Activated CD4-positive, alpha-beta T cell treated with anti-CD3 and anti-CD28 coated beads, Interleukin-2, Interleukin-6, amounts not matched to agents 100 ng/mL and 50 ng/mL, durations not matched to agents 16 hours and 8 hours (primary cell): ENCODE measurements at regions not wholly inside any gene's neighbourhood (a gene's known extent, or its start where the extent isn't known, plus 50 kb on each side); places are given as distances from the start of the nearest gene placed in this dataset.
A peak's percentile ranks its signal among the peaks of the same experiment; 100 is the strongest.

Source experiments
- DNase-seq: peaks from one replicate; pipeline ENCODE4 v3.0.0-alpha.2; 2020

- no peak for DNase-seq
Observed at GRCh38 chr17:79214940-79215604, 140.4 kb downstream of the ENGASE start.

DNA sequence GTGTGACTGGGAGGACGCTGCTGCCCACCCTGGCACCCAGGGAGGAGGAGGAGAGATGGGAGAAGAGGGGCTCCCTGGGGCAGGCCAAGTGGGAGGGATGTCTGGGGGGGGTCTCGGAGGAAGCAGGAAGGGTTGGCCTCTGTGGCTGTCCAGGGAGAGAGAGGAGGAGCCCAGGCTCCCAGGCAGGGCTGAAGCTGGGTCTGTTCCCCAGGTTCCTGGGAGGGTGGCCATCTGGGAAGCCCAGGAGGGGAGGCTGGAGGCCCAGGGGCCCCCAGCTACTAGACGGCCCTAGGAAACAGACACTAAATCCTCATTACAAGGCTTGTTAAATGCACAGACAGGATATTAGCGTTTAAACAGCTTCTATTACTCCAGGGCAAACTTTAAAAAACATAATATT is 139.8 kb downstream of the ENGASE start:
- no peak for DNase-seq

DNA sequence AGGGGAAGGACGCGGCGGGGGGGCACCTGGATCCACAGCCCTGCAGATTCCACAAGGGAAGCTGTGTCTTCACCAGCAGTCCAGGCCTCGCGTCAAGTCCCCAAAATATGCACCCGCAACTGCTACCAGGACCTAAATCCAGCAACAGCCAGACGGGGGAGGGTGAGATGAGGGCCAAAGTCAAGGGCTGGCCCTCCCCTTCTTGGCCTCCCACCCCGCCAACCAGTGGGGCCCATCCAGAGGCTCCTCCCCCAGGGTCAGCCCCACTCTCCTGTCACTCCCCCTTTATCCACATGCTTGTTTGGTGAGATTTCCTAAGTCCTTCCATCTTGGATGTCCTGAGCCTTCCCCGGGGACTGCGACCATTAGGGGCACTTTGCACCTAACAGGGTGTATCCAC is 138.7 kb downstream of the ENGASE start:
- DNase-seq = no peak

DNA sequence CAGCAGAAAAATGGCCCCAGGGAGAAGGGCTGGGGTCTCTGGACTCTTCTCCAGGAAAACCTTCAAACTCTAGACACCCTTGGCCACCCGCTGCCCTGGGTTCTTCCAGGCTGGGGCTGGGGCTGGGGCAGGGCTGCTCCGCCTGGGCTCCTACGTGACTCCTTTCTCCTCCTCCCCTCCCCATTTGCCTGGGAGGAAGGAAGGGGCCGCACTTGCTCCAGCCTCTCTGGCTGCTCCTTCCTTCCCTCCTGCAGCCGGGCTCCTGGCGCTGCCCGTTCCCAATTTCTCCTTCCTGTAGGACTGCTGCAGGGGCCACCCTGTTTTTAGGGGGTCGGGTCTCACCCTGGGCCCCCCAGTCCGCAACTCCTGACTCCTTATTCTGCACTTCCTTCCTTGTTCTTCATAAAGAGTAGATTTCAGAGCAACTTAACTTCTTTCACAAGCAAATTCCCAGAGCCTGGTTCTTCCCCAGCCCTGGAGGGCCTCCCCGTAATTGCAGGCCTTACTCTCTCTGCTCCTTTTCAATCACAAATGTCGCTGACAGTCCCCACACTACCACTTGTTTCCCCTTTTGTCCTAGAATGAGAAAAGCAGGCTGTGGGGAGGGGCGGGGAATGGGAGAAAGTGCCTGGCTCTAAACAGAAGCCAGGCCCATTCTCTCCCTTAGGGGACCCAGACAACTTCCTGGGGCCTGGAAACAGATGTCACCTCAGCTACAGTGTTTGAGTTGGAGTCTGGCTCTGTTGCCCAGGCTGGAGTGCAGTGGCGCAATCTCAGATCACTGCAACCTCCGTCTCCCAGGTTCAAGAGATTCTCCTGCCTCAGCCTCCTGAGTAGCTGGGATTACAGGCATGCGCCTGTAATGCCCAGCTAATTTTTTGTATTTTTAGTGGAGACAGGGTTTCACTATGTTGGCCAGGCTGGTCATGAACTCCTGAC is 137.8 kb downstream of the ENGASE start:
- DNase-seq = no peak

DNA sequence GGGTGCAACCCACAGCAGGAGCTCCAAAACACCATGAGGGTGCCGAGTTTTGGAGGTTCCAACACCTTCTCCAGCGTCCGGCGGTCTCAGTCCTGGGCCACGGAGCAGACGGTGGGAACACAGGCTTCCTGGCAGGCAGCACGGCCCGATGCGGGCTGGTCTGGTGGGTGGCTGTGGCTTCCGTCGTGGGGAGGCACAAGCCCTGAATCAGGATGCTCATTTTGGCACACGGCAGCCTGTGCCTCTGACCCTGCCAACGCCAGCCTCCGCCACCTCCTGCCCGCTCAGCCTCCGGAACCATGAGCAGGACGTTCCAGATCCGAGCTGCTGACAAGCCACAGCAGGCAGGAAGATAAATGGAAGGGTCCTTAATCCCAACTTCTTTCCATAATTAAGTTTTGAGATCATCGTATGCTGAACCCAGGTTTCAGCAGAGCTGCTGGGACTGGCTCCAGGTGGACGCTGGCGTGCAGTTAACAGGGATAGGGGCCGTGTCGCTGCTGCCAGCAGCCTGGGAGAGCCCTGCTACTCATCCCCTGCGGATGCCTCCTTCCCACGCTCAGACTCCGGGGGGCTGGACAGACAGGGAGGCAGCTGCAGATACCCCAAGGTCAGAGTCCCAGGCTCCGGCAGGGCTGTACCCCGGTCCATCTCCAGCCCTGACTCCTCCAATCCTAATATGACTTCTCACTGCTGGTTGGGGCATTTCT is 136.6 kb downstream of the ENGASE start:
- no peak for DNase-seq

- DNase-seq = no peak
Observed at GRCh38 chr17:79210638-79211037, 136.0 kb downstream of the ENGASE start.

DNA sequence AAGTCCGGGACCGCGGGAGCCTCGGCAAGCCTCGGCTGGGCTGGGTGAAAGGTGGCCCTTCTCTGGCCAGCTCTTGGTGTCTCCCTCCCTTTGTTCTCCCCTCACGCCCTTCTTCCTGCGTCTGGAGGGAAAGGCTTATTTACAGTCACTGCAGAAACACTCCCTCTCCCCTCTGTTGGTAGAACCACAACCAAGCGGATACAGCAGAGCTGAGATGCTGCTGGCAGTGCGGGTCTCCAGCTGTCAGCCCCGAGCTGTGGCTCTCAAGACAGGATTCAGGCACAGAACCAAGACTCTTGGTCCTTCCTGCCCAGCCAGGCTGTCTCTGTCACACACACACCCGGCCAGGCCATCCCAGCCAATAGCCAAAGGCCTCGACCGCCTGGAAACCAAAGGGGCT is 133.3 kb downstream of the ENGASE start:
- DNase-seq = no peak

DNA sequence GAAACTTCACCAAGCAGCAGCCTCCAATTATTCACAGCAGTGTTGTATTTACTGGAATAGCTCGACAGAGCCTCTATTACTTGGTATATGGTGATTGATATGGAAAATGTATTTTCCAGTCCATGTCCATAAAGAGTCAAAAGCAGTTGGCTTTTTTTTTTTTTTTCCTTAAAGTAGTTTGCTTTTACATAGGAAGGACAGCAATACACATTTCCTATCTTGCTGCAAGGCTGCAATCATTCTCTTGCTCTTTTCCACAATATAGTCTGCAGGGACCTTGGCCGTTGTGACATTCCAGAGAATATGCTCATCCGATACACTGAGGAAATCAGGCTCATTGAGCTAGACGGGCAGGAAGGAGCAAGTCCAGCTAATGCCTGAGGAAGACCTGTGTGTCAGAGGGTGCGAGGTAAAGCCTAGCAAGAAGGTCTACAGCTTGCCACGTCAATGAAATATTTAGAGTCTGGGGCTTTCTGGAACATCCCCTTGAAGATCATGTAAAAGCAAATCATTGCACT is 131.1 kb downstream of the ENGASE start:
- no peak for DNase-seq

DNA sequence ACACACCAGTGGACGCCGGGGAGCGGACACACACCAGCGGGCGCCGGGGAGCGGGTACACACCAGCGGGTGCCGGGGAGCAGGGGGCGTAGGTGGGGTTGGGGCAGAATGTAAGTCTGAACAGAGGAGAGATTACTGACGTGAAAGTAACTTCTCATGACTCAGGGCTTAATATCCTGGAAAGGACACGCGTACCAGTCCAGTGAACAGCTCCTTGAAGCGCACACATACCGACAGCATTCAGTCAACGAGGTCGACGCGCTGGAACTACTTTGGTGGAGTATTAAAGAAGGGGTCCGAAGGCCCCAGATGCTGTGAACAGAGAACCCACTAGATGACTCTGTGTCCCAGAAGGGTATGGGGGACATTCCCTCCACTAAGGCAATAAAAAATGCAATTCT is 129.6 kb downstream of the ENGASE start:
- DNase-seq = no peak

DNA sequence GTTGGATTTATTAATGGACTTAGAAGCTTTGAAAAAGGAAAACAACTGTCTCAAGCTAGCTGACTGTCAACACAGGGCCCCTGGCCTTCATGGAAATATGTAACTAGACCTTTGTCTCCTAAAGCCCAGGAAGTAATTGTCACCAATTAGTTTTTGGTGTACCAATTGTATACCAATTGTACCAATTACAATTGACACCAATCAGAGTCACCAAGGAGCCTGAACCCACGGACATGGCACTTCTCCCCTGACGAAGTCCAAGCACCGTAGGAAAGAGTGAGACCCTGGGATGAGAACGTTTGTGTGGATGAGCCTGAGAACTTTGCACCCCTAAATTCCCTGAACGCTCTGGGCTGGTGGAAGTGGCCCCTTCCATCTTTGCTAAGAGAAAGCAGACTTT is 129.0 kb downstream of the ENGASE start:
- no peak for DNase-seq

DNA sequence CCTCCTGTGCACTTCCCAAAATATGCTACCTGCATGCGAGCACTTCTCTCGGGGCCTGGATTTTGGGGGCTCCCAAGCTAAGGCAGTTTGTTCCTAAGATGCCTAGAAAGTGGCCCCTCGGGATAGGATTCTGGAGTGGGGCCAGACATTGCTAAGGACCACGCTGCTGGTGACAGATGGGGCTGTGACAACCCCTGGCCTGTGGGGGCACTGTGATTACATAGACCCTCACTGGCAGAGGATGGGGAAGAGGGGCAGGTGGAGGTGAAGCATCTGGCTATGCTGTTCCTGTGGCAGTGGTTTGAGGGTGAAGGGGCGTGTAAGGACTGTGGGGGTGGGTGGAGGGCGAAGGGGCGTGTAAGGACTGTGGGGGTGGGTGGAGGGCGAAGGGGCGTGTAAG is 128.4 kb downstream of the ENGASE start:
- DNase-seq = no peak

GRCh38 chr17:79202480-79202879 is 127.9 kb downstream of the ENGASE start:
- no peak for DNase-seq

DNA sequence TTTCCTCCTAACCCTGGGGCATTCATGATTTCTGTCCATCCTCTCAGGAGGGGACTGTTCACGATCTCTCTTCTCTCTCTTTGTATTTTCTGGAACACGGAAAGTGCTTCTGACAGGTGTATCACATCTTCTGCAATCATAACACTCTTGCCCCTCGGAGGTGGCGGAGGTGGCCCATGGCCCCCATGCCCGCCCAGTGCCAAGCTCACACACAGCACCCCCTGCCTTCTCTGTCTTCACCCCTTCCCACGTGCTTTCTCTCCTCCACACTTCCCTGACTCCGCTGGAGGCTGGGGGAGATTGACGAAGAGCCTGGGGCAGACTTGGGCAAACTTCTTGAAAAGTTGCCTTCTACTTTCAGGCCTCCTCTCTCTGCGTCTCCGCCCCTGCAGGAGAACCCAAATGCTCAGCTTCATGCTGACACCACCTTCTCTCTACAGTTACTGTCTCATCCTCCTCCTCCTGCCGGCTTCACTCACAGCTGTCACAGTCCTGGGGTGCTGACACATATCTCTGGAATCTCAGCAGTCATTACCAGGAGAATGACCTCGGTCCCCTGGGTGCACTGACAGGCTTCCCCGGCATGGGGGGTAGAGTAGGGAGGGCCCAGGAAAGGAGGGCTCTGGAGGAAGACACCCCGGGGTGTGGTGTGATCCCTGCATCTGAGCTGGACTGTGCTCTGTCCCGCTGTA is 127.1 kb downstream of the ENGASE start:
- no peak for DNase-seq

DNA sequence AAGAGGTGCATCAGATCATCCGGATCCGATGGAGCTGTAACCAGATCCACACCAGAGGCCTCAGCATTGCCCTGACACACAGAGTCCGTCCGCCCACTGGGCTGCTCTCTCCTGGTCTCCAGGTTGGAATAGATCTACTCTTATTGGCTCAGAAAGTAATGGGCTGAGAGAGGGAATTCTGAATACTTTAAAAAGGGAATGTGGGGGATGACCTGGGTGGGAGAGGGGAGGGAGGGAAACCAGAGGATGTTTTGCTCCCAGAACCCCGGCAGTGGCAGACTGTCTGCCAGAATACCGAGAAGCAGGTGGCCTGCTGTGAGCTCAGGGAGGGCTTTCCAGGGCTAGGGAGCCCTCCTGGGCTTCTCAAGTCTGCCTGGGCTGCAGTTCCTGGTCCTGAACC is 126.5 kb downstream of the ENGASE start:
- no peak for DNase-seq

DNA sequence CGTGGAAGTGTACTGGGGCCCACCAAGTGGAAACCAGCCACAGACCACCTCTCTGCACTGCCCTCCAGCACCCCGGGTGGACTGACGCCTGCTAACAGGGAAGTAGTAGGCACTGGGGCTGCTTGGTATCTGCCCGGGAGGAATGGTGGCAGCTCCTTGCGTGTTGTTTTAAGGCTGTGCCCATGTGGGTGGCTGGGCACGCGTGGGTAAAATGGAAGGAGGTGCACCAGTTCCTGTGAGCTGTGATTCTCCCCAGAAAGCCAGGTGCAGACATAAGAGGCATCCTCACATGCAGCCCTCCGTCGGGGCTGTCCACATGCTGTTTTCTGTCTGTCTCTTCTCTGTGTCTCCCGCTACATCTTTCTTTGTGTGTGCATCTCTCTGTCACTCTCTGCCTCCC is 122.3 kb downstream of the ENGASE start:
- no peak for DNase-seq

- peak; percentile 24 for DNase-seq
Observed at GRCh38 chr17:79192503-79193351, 118.1 kb downstream of the ENGASE start.

DNA sequence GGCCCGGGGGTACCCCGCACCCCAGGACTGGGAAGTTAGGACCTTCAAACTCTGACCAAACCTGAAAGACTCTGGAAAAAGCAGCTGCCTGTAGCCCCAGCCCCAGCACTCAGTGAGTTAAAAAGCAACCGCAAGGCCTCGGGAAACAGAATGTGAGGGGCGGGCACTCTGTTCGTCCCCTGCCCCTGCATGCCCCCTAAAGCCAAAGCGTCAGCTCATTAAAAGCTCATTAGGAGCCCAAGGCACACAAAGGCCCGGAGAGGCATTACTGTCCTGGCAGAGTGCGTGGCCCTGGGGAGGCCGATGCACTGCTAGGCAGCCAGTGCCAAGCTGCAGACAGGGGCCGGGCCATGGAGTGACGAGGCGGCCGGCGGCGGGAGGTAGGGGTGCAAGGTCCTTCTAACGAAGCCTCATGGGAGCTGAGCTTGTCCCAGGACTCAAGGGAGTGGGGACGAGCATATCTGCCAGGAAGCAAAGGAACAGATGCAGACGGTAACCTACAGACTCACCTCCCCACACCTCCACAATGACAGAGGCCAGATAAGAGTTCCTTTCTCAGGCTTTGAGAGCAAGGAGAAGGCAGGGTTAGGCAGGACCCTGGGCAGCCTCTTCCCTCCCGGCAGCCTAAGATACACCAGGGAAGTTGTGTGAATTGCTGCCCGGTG is 116.8 kb downstream of the ENGASE start:
- DNase-seq = no peak

DNA sequence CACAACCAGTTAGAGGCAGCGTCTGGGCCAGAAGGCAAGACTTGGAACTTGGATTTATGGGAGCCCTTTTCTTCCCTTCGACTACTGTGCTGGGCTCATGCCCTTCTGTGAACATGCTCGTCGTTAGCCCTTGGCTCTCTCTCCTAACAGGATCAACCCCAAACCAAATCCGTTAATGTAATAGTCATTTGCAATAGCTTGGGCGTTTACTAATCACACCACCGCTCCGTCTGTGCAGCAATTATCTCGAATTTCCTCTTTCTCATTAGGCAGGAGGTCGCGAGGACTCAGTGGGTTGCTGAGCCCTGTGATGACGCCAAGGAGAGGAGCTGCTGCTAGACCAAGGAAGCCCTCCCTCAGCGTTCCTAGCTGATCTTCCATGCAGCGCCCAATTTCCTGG is 114.7 kb downstream of the ENGASE start:
- no peak for DNase-seq

DNA sequence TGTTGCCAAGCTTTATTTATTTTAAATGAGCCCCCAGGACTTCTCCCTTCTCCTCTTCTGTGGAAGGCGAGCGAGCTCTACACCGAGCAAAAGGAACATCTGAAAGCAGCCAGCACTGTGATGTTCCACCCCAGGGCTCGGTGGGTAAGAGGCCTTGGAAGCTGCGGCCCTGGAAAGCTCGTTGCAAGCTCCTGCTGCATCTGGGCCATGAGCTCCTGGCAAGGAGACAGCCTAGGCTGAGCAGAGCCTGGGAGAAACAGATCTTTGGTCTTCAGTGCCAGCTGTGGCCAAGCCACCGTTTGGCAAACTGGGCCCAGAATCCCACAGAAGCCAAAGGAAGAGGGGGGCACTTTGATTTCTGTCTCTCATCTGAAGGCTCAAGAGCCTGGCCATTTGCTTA is 114.1 kb downstream of the ENGASE start:
- DNase-seq = no peak

GRCh38 chr17:79188048-79188447 is 113.4 kb downstream of the ENGASE start:
- peak; percentile 30 for DNase-seq

DNA sequence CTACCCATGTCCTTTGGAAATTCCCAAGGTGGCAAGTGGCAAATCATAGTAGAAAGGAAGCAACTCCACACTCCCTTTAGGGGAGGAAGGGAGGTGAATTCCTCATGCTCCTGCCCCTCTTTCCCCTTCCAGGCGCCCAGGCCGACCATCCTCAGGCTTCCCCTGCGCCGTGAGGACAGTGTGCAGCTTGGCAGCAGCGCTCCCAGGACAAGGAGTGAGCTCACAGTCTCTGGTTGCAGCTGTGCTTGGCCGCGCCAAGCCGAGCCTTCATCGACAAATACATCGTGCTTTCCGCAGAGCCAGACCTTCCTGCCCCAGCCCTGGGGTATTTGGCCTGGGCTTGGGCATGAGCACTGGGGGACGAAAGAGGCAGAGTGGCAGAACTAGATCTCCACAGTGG is 112.6 kb downstream of the ENGASE start:
- no peak for DNase-seq
